OCI-LY7 (cell line): ENCODE measurements at regions not wholly inside any gene's neighbourhood (a gene's known extent, or its start where the extent isn't known, plus 50 kb on each side); places are given as distances from the start of the nearest gene placed in this dataset.

Experiments
- BruUV-seq: library from RNA; stranded (reverse); fragments of 400-500 nt; replicated peaks from 2 replicates; lab custom pipeline; 2021; lab: Mats Ljungman, UMichigan
- CTCF ChIA-PET: fragments of 300-600 bp; sonication (Branson Sonifier 250); formaldehyde crosslinking; loops from one replicate; lab custom pipeline; 2022; ENCODE audit warnings: antibody characterized with exemption; ENCODE audit not compliant: unreplicated experiment; lab: Charles Lee
- POLR2A ChIA-PET: fragments of 300-600 bp; sonication (Branson Sonifier 250); formaldehyde crosslinking; loops from one replicate; lab custom pipeline; 2022; ENCODE audit warnings: antibody characterized with exemption; lab: Charles Lee
- DNase-seq: peaks from one replicate; pipeline ENCODE4 v3.0.0-alpha.2; 2015; ENCODE audit warnings: low spot score
- H2AFZ ChIP-seq: fragments of 200-600 bp; sonication (generic), shearing (Covaris generic); 2 replicates; pipeline ENCODE4 v1.6.1; 2014; ENCODE audit warnings: mild to moderate bottlenecking, antibody characterized with exemption, low read length, moderate library complexity
- H3K27ac ChIP-seq: fragments of 200-600 bp; sonication (generic); 2 replicates; pipeline ENCODE4 v1.5.1; 2014; ENCODE audit warnings: mixed run types, low read depth, mild to moderate bottlenecking, moderate library complexity, low read length, inconsistent platforms; ENCODE audit not compliant: poor library complexity, severe bottlenecking
- H3K36me3 ChIP-seq: fragments of 200-600 bp; sonication (generic); 2 replicates; pipeline ENCODE4 v1.6.1; 2014; ENCODE audit warnings: mild to moderate bottlenecking, antibody characterized with exemption, low read length, moderate library complexity, mixed read lengths; ENCODE audit not compliant: insufficient read depth
- H3K4me1 ChIP-seq: fragments of 200-600 bp; sonication (generic); 2 replicates; pipeline ENCODE4 v1.5.1; 2014; ENCODE audit warnings: mild to moderate bottlenecking, low read length; ENCODE audit not compliant: insufficient read depth, poor library complexity, severe bottlenecking
- H3K4me2 ChIP-seq: fragments of 200-600 bp; sonication (generic); 2 replicates; pipeline ENCODE4 v1.6.1; 2014; ENCODE audit warnings: mild to moderate bottlenecking, low read length
- H3K4me3 ChIP-seq: fragments of 200-600 bp; sonication (generic); 2 replicates; pipeline ENCODE4 v1.5.1; 2014; ENCODE audit warnings: mild to moderate bottlenecking, low read depth, low read length; ENCODE audit not compliant: poor library complexity, severe bottlenecking
- H3K79me2 ChIP-seq: fragments of 200-600 bp; sonication (generic); 2 replicates; pipeline ENCODE4 v1.6.1; 2016; ENCODE audit warnings: low read depth, mild to moderate bottlenecking, low read length, moderate library complexity, mixed read lengths; ENCODE audit not compliant: insufficient read depth
- H3K9me2 ChIP-seq: fragments of 200-600 bp; sonication (generic); 2 replicates; pipeline ENCODE4 v1.6.1; 2016; ENCODE audit warnings: mild to moderate bottlenecking, low read length, mixed read lengths; ENCODE audit not compliant: insufficient read depth
- H3K9me3 ChIP-seq: fragments of 200-600 bp; sonication (generic); 2 replicates; pipeline ENCODE4 v1.6.1; 2014; ENCODE audit warnings: mild to moderate bottlenecking, mixed run types, low read length, mixed read lengths
- H4K20me1 ChIP-seq: fragments of 200-600 bp; sonication (generic); 2 replicates; pipeline ENCODE4 v1.6.1; 2014; ENCODE audit warnings: mild to moderate bottlenecking, antibody characterized with exemption, low read length, moderate library complexity, mixed read lengths; ENCODE audit not compliant: insufficient read depth
- EZH2phosphoT487 ChIP-seq: fragments of 200-600 bp; sonication (generic); IDR thresholded peaks from 2 replicates; pipeline ENCODE4 v1.6.1; 2018; ENCODE audit warnings: low read depth, borderline replicate concordance, mild to moderate bottlenecking, mixed run types, antibody characterized with exemption, low read length, moderate library complexity, mixed read lengths
- intact Hi-C: fragments of 100-400 bp; cut with micrococcal nuclease; formaldehyde crosslinking; loops from one replicate; pipeline ENCODE4 v1.10.0; 2022; ENCODE audit not compliant: unreplicated experiment
- TF ChIP-seq, protein P1 (sequence below): fragments of 200-600 bp; sonication (generic); conservative IDR thresholded peaks from 2 replicates; pipeline ENCODE4 v1.5.1; 2014; ENCODE audit warnings: mild to moderate bottlenecking, antibody characterized with exemption, low read length, moderate library complexity, mixed read lengths

DNA sequence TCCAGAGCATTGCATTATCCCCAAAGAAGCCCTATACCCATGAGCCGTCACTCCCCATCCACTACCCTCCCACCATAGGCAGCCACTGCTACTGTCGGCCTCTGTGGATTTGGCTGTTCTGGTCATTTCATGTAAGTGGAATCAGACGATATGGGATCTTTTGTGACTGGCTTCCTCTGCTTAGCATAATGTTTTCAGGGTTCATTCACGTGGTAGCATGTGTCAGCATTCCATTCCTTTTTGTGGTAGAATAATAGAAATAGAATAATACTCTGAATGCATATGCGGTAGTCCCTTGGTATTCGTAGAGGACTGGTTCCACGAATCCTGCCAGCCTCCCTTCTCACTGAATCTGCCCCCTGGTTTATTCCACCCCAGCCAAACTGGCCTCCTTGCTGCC is 402.6 kb upstream of the SULF2 start:
- Histone ChIP-seq H3K4me1 (no peaks in the 10 kb centered on the region), H4K20me1 (no peaks in the 10 kb centered on the region), H3K79me2 (no peaks in the 10 kb centered on the region), H3K27ac (no peak overlapping the region), H3K9me2 (no peaks in the 10 kb centered on the region), H2AFZ (no peak overlapping the region), H3K9me3 (no peaks in the 10 kb centered on the region), H3K4me3 (no peak overlapping the region), H3K4me2 (no peak overlapping the region), H3K36me3 (no peaks in the 10 kb centered on the region)
- no TSS peak for BruUV-seq
- DNase-seq, result no peak
- TF ChIP-seq, protein P1, sequence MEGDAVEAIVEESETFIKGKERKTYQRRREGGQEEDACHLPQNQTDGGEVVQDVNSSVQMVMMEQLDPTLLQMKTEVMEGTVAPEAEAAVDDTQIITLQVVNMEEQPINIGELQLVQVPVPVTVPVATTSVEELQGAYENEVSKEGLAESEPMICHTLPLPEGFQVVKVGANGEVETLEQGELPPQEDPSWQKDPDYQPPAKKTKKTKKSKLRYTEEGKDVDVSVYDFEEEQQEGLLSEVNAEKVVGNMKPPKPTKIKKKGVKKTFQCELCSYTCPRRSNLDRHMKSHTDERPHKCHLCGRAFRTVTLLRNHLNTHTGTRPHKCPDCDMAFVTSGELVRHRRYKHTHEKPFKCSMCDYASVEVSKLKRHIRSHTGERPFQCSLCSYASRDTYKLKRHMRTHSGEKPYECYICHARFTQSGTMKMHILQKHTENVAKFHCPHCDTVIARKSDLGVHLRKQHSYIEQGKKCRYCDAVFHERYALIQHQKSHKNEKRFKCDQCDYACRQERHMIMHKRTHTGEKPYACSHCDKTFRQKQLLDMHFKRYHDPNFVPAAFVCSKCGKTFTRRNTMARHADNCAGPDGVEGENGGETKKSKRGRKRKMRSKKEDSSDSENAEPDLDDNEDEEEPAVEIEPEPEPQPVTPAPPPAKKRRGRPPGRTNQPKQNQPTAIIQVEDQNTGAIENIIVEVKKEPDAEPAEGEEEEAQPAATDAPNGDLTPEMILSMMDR, result no peak
- TF ChIP-seq EZH2phosphoT487, result no peak
- ChIA-PET CTCF (no interaction called here), POLR2A (no interaction called here)
- intact Hi-C loops, result loop anchor here (5.0 to 10.0 kb wide), 3 partner anchors 223 to 511 kb away; no protein-coding TSS in a partner anchor

DNA sequence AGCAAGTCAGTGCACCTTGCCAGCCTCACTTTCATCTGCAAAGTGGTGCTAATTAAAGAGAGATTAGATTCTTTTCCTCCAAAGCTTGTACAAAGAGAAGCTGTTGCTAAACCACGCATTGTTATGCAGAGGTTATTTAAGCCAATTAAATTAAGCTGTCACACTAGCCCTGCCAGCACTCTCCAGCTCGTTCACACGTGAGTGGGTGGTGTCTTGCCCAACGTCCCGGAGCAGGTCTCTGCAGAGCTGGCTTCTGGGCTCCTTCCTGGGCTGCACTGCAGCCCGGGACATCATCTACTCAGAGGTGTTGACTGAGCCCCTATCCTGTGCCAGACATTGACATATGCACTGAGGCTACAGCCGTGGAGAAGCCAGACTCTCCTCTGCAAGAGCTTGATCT is 401.6 kb upstream of the SULF2 start:
- Histone ChIP-seq H3K4me3 (no peak overlapping the region), H3K4me1 (no peaks in the 10 kb centered on the region), H4K20me1 (no peaks in the 10 kb centered on the region), H3K36me3 (no peaks in the 10 kb centered on the region), H3K9me2 (no peaks in the 10 kb centered on the region), H3K79me2 (no peaks in the 10 kb centered on the region), H3K27ac (no peak overlapping the region), H3K4me2 (no peak overlapping the region), H2AFZ (no peak overlapping the region), H3K9me3 (no peaks in the 10 kb centered on the region)
- TF ChIP-seq EZH2phosphoT487, result no peak
- TF ChIP-seq, protein P1, result no peak
- no TSS peak for BruUV-seq
- DNase-seq, result no peak
- intact Hi-C loops, result loop anchor here (5.0 to 10.0 kb wide), 3 partner anchors 222 to 510 kb away; no protein-coding TSS in a partner anchor
- ChIA-PET CTCF (no interaction called here), POLR2A (no interaction called here)

DNA sequence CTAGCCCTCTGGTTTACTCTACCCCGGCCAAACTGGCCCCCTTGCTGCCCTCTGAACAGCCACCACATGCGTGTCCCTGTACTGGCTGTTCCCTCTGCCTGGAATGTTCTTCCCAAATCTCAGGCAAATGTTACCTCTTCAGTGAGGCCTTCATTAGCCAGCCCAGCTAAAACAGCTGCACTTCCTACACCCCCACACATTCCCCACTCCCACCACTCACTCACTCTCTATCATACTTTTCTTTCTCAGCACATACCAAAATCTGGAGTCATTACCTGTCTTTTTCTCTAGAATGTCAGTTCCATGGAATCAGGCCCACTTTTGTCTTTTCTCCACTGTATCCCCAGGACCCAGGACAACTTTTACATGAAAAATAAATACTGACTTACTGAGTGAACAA is 401.2 kb upstream of the SULF2 start:
- Histone ChIP-seq H3K4me1 (no peaks in the 10 kb centered on the region), H3K4me2 (no peak overlapping the region), H3K9me2 (no peaks in the 10 kb centered on the region), H3K27ac (no peak overlapping the region), H2AFZ (no peak overlapping the region), H3K79me2 (no peaks in the 10 kb centered on the region), H3K4me3 (no peak overlapping the region), H3K36me3 (no peaks in the 10 kb centered on the region), H3K9me3 (no peaks in the 10 kb centered on the region), H4K20me1 (no peaks in the 10 kb centered on the region)
- intact Hi-C loops, result loop anchor here (5.0 to 10.0 kb wide), 3 partner anchors 222 to 509 kb away; no protein-coding TSS in a partner anchor
- DNase-seq, result no peak
- no TSS peak for BruUV-seq
- ChIA-PET CTCF (no interaction called here), POLR2A (no interaction called here)
- TF ChIP-seq, protein P1, result no peak
- TF ChIP-seq EZH2phosphoT487, result no peak
